Tibial nerve (tissue), 4 donors: ENCODE measurements at regions not wholly inside any gene's neighbourhood (a gene's known extent, or its start where the extent isn't known, plus 50 kb on each side); places are given as distances from the start of the nearest gene placed in this dataset.

Experiments used
- CTCF ChIP-seq, 5 experiments: fragments of 200-600 bp in 3 of 5; fragments of 450-650 bp in 2 of 5; sonication (generic) in 3 of 5; IDR thresholded peaks; one replicate each; pipeline ENCODE4 v1.5.1; 2016 to 2019; ENCODE audit warnings: antibody characterized with exemption in 5 of 5, mild to moderate bottlenecking in 3 of 5, moderate library complexity in 2 of 5
- EP300 ChIP-seq, 2 donors: sonication (generic); formaldehyde crosslinking; IDR thresholded peaks; one replicate each; pipeline ENCODE4 v1.6.1; 2017; ENCODE audit warnings: antibody characterized with exemption in 2 of 2, mild to moderate bottlenecking in 1 of 2

GRCh38 chr2:147099845-147100244 is 745.0 kb upstream of the ACVR2A start:
- TF ChIP-seq CTCF (IDR thresholded peaks at IDR 0.05): no peak
- no peak for TF ChIP-seq EP300 (IDR thresholded peaks at IDR 0.05)
